ENCODE measurements at regions not wholly inside any gene's neighbourhood (a gene's known extent, or its start where the extent isn't known, plus 50 kb on each side); places are given as distances from the start of the nearest gene placed in this dataset.

GRCh38 chr15:47918877-47919276 is 201.6 kb downstream of the SEMA6D start:
- TF ChIP-seq CTCF (IDR thresholded peaks at IDR 0.05; ENCODE audit: insufficient read depth, low read length): no peak
- H3K4me3 ChIP-seq (ENCODE audit: low read depth, low read length): no peak overlapping the region
- DNase-seq (ENCODE audit: low read depth): no peak

GRCh38 chr15:47924381-47924780 is 196.4 kb upstream of the SLC24A5 start:
- no peak for DNase-seq (ENCODE audit: low read depth)
- TF ChIP-seq CTCF (IDR thresholded peaks at IDR 0.05; ENCODE audit: insufficient read depth, low read length): no peak
- no peak overlapping the region for H3K4me3 ChIP-seq (ENCODE audit: low read depth, low read length)

GRCh38 chr15:47929138-47929803 is 191.5 kb upstream of the SLC24A5 start:
- no peak for DNase-seq (ENCODE audit: low read depth)
- no peak overlapping the region for H3K4me3 ChIP-seq (ENCODE audit: low read depth, low read length)
- no peak for TF ChIP-seq CTCF (IDR thresholded peaks at IDR 0.05; ENCODE audit: insufficient read depth, low read length)

- no peak for DNase-seq (ENCODE audit: low read depth)
- no peak overlapping the region for H3K4me3 ChIP-seq (ENCODE audit: low read depth, low read length)
- TF ChIP-seq CTCF (IDR thresholded peaks at IDR 0.05; ENCODE audit: insufficient read depth, low read length): no peak
These were observed 188.5 kb upstream of the SLC24A5 start for GRCh38 chr15:47932261-47932660.

GRCh38 chr15:47932951-47933641 is 187.7 kb upstream of the SLC24A5 start:
- DNase-seq (ENCODE audit: low read depth): no peak
- no peak overlapping the region for H3K4me3 ChIP-seq (ENCODE audit: low read depth, low read length)
- no peak for TF ChIP-seq CTCF (IDR thresholded peaks at IDR 0.05; ENCODE audit: insufficient read depth, low read length)

- DNase-seq (ENCODE audit: low read depth): no peak
- H3K4me3 ChIP-seq (ENCODE audit: low read depth, low read length): no peak overlapping the region
- TF ChIP-seq CTCF (IDR thresholded peaks at IDR 0.05; ENCODE audit: insufficient read depth, low read length): no peak
These were observed 186.9 kb upstream of the SLC24A5 start for GRCh38 chr15:47933865-47934264.
